NT2/D1 (cell line): ENCODE measurements at regions not wholly inside any gene's neighbourhood (a gene's known extent, or its start where the extent isn't known, plus 50 kb on each side); places are given as distances from the start of the nearest gene placed in this dataset.

Experiments
- DNase-seq: peaks from one replicate; pipeline ENCODE4 v3.0.0-alpha.2; 2011; ENCODE audit warnings: low read depth, low spot score
- H3K27me3 ChIP-seq: 2 replicates; pipeline ENCODE4 v1.6.0; 2011; ENCODE audit warnings: mild to moderate bottlenecking; ENCODE audit not compliant: insufficient read length, insufficient read depth
- H3K36me3 ChIP-seq: 2 replicates; pipeline ENCODE4 v1.6.1; 2011; ENCODE audit warnings: mild to moderate bottlenecking, low read length, mixed read lengths; ENCODE audit not compliant: insufficient read depth, insufficient read length
- H3K4me1 ChIP-seq: 2 replicates; pipeline ENCODE4 v1.5.1; 2011; ENCODE audit not compliant: insufficient read depth, insufficient read length
- H3K4me3 ChIP-seq: 2 replicates; pipeline ENCODE4 v1.5.1; 2011; ENCODE audit warnings: low read depth; ENCODE audit not compliant: insufficient read length
- H3K9ac ChIP-seq: 2 replicates; pipeline ENCODE4 v1.6.0; 2011; ENCODE audit warnings: low read depth; ENCODE audit not compliant: insufficient read length
- H3K9me3 ChIP-seq: 2 replicates; pipeline ENCODE4 v1.5.1; 2011; ENCODE audit warnings: mild to moderate bottlenecking, low read length; ENCODE audit not compliant: insufficient read depth
- SUZ12 ChIP-seq: IDR thresholded peaks from 2 replicates; pipeline ENCODE4 v1.6.1; 2011; ENCODE audit not compliant: insufficient read length, insufficient read depth; ENCODE audit errors: extremely low read depth
- YY1 ChIP-seq: IDR thresholded peaks from 2 replicates; pipeline ENCODE4 v1.6.1; 2011; ENCODE audit not compliant: insufficient read length, insufficient read depth
- ZNF274 ChIP-seq: IDR thresholded peaks from 2 replicates; pipeline ENCODE4 v1.6.1; 2011; ENCODE audit warnings: mild to moderate bottlenecking, low read depth, low read length

DNA sequence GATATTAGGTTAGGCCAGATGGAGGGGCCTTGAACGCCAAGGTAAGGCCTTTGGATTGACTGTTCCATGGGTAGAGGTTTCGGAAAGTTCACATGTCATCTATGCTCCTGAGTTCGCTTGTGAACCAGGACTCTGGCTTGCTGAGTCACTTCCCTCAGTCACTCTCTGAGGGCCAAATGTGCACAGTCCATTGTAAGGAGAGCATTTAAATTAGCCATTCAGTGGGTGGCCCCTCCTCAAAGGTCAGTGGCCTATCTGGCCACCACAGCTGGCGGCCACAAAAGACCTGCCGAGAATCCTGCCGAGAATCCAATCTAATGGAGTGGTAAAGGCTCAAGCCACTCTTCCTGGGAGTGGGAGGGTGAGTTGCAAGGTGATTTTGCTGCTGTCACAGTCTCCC is 58.9 kb upstream of the ARAP3 start:
- TF ChIP-seq ZNF274, result no peak
- no peak for TF ChIP-seq SUZ12
- TF ChIP-seq YY1, result no peak
- DNase-seq, result no peak
- Histone ChIP-seq H3K4me1 (no peaks in the 10 kb centered on the region), H3K9ac (no peak overlapping the region), H3K9me3 (no peaks in the 10 kb centered on the region), H3K36me3 (no peaks in the 10 kb centered on the region), H3K4me3 (no peak overlapping the region), H3K27me3 (no peaks in the 10 kb centered on the region)

DNA sequence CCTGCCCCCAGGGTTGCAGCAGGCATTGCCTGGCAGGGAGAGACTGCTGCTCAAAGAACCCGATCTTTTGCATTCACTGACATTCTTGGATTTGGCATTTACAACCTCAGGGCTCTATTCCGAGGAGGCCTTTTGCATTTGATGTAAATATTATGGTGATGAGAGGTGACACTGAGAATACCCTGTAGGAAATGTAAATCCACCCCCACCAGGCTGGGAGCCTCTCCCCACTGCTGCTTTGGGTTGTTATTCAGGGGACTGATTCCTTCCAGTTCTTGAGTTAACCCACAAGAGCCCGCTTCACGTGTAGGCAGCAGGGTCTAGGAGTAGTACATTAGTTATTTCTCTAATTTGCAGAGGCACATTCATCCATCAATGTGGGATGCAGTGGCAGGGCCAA is 55.5 kb upstream of the ARAP3 start:
- TF ChIP-seq SUZ12 (no peak), YY1 (no peak), ZNF274 (no peak)
- H3K9ac ChIP-seq, result no peak overlapping the region

GRCh38 chr5:141735823-141736222 is 53.8 kb upstream of the ARAP3 start:
- H3K9ac ChIP-seq, result no peak overlapping the region
- H3K36me3 ChIP-seq, result no peaks in the 10 kb centered on the region
- TF ChIP-seq YY1 (no peak), SUZ12 (no peak)
- peaks cover 5% of the 10 kb centered on the region for H3K27me3 ChIP-seq
- no peak for DNase-seq
- H3K9me3 ChIP-seq, result no peaks in the 10 kb centered on the region
- H3K4me1 ChIP-seq, result no peaks in the 10 kb centered on the region
- no peak overlapping the region for H3K4me3 ChIP-seq

More for the DNA sequence above, 55.5 kb upstream of the ARAP3 start:
- Histone ChIP-seq H3K4me1 (no peaks in the 10 kb centered on the region), H3K36me3 (no peaks in the 10 kb centered on the region), H3K4me3 (no peak overlapping the region), H3K27me3 (peaks cover 5% of the 10 kb centered on the region), H3K9me3 (no peaks in the 10 kb centered on the region)
- no peak for DNase-seq

DNA sequence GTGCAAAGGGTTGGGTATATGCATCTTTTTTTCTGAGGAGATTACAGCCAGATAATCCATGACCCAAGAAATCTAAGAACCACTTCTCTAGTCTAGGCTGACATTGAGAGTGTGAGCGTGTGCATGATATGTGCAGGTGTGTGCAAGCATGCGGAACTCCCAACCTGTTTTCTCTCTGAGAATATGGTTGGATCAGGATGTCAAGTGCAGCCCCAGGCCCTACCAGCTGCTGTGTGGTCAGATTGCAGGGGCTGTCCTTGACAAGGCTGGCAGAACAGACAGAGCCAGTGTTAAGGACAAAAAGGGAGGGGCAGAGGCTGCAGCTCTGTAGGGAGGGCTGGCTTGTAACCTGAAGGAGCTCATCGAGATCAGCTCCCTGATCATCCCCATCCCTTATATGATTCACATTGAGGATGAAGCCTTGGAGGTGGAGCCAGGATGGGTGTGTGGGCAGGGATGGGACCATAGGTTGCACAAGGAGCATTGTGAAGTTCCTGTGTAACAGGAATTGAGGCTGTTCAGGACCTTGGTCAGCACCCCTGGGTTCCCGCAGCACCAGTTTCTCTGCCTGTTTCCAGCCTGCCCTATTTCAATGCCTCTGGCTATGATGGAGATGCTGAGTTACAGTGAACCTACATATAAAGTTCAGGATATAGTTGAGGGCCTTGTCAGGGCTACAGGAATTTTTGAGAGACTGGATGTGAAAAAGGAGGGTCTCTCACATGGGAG is 52.6 kb upstream of the ARAP3 start:
- Histone ChIP-seq H3K4me3 (no peak overlapping the region), H3K36me3 (no peaks in the 10 kb centered on the region), H3K4me1 (no peaks in the 10 kb centered on the region), H3K27me3 (peaks cover 5% of the 10 kb centered on the region), H3K9ac (no peak overlapping the region), H3K9me3 (no peaks in the 10 kb centered on the region)
- peak; percentile 40 for DNase-seq
- TF ChIP-seq YY1 (no peak), ZNF274 (no peak), SUZ12 (no peak)

GRCh38 chr5:141733198-141733597 is 51.2 kb upstream of the ARAP3 start:
- no peak for DNase-seq
- no peaks in the 10 kb centered on the region for H3K9me3 ChIP-seq
- no peak overlapping the region for H3K4me3 ChIP-seq
- no peak overlapping the region for H3K9ac ChIP-seq
- H3K27me3 ChIP-seq, result peaks cover 5% of the 10 kb centered on the region
- H3K4me1 ChIP-seq, result no peaks in the 10 kb centered on the region
- no peaks in the 10 kb centered on the region for H3K36me3 ChIP-seq
- no peak for TF ChIP-seq SUZ12
- no peak for TF ChIP-seq ZNF274
- TF ChIP-seq YY1, result no peak

- TF ChIP-seq ZNF274 (no peak), SUZ12 (no peak), YY1 (no peak)
- no peak for DNase-seq
- H3K9me3 ChIP-seq, result no peaks in the 10 kb centered on the region
- no peak overlapping the region for H3K9ac ChIP-seq
- H3K27me3 ChIP-seq, result peaks cover 5% of the 10 kb centered on the region
- H3K36me3 ChIP-seq, result no peaks in the 10 kb centered on the region
- no peak overlapping the region for H3K4me3 ChIP-seq
- H3K4me1 ChIP-seq, result no peaks in the 10 kb centered on the region
Measured at GRCh38 chr5:141732417-141732816, 50.4 kb upstream of the ARAP3 start.
